Esophagus squamous epithelium (tissue), 4 donors: ENCODE measurements at regions not wholly inside any gene's neighbourhood (a gene's known extent, or its start where the extent isn't known, plus 50 kb on each side); places are given as distances from the start of the nearest gene placed in this dataset.

ENCODE experiments used
- CTCF ChIP-seq, 6 experiments: fragments of 450-650 bp in 4 of 6; fragments of 200-600 bp in 2 of 6; sonication (generic) in 2 of 6; IDR thresholded peaks; one replicate each; pipeline ENCODE4 v1.5.1; 2016 to 2019; ENCODE audit warnings: antibody characterized with exemption in 6 of 6, mild to moderate bottlenecking in 4 of 6, moderate library complexity in 4 of 6
- POLR2A ChIP-seq, 4 donors: fragments of 450-650 bp; IDR thresholded peaks; one replicate each; pipeline ENCODE4 v1.6.1; 2017; ENCODE audit warnings: antibody characterized with exemption in 4 of 4, mild to moderate bottlenecking in 4 of 4, moderate library complexity in 3 of 4

- no peak for TF ChIP-seq CTCF (IDR thresholded peaks at IDR 0.05)
- no peak for TF ChIP-seq POLR2A (IDR thresholded peaks at IDR 0.05)
These were observed 305.9 kb upstream of the DAB2 start for GRCh38 chr5:39730699-39731098.
